Parathyroid adenoma (tissue), 2 donors: ENCODE measurements at regions not wholly inside any gene's neighbourhood (a gene's known extent, or its start where the extent isn't known, plus 50 kb on each side); places are given as distances from the start of the nearest gene placed in this dataset.

Source experiments
- H2AFZ ChIP-seq: fragments of 300-600 bp; sonication (generic); one replicate; pipeline ENCODE4 v1.7.0; 2017; ENCODE audit warnings: antibody characterized with exemption, mild to moderate bottlenecking
- H3K27ac ChIP-seq: fragments of 300-600 bp; sonication (generic); one replicate; pipeline ENCODE4 v1.7.0; 2017
- H3K27me3 ChIP-seq: fragments of 300-600 bp; sonication (generic); one replicate; pipeline ENCODE4 v1.7.0; 2017; ENCODE audit warnings: low read length; ENCODE audit not compliant: control insufficient read depth, insufficient read depth
- H3K36me3 ChIP-seq: fragments of 300-600 bp; sonication (generic); one replicate; pipeline ENCODE4 v1.7.0; 2017; ENCODE audit warnings: low read length; ENCODE audit not compliant: control insufficient read depth, insufficient read depth
- H3K4me1 ChIP-seq: fragments of 300-600 bp; sonication (generic); one replicate; pipeline ENCODE4 v1.7.0; 2017; ENCODE audit warnings: control low read depth
- H3K4me2 ChIP-seq: fragments of 300-600 bp; sonication (generic); one replicate; pipeline ENCODE4 v1.7.0; 2017; ENCODE audit warnings: low read length
- H3K4me3 ChIP-seq: fragments of 300-600 bp; sonication (generic); one replicate; pipeline ENCODE4 v1.7.0; 2017; ENCODE audit warnings: low read depth, low read length
- H3K79me2 ChIP-seq: fragments of 300-600 bp; sonication (generic); one replicate; pipeline ENCODE4 v1.7.0; 2017; ENCODE audit warnings: control low read depth
- H3K9ac ChIP-seq: fragments of 300-600 bp; sonication (generic); one replicate; pipeline ENCODE4 v1.7.0; 2017; ENCODE audit warnings: mild to moderate bottlenecking
- H3K9me3 ChIP-seq: fragments of 300-600 bp; sonication (generic); one replicate; pipeline ENCODE4 v1.7.0; 2017; ENCODE audit warnings: low read length; ENCODE audit not compliant: control insufficient read depth
- CTCF ChIP-seq: fragments of 300-600 bp; sonication (generic); IDR thresholded peaks from one replicate; pipeline ENCODE4 v1.7.0; 2017; ENCODE audit warnings: antibody characterized with exemption, mild to moderate bottlenecking
- donor health status: primary hyperparathyroidism.

GRCh38 chr7:124205526-124205925, 172.7 kb upstream of the TMEM229A start:
- no peaks in the 10 kb centered on the region for H3K36me3 ChIP-seq
- no peaks in the 10 kb centered on the region for H3K9me3 ChIP-seq
- no peak for TF ChIP-seq CTCF
- no peak overlapping the region for H3K9ac ChIP-seq
- H3K27ac ChIP-seq, result no peak overlapping the region
- no peak overlapping the region for H2AFZ ChIP-seq
- H3K27me3 ChIP-seq, result no peaks in the 10 kb centered on the region
- H3K4me1 ChIP-seq, result no peaks in the 10 kb centered on the region
- H3K4me3 ChIP-seq, result no peak overlapping the region
- no peaks in the 10 kb centered on the region for H3K79me2 ChIP-seq
- H3K4me2 ChIP-seq, result no peak overlapping the region

- Histone ChIP-seq H3K79me2 (no peaks in the 10 kb centered on the region), H3K9me3 (no peaks in the 10 kb centered on the region), H3K9ac (no peak overlapping the region), H3K4me2 (no peak overlapping the region), H3K36me3 (no peaks in the 10 kb centered on the region), H3K4me1 (no peaks in the 10 kb centered on the region), H3K27me3 (no peaks in the 10 kb centered on the region), H2AFZ (no peak overlapping the region), H3K4me3 (no peak overlapping the region), H3K27ac (no peak overlapping the region)
- TF ChIP-seq CTCF, result no peak
These were observed 169.7 kb upstream of the TMEM229A start for GRCh38 chr7:124202546-124202945.

GRCh38 chr7:124201768-124202349, 169.0 kb upstream of the TMEM229A start:
- Histone ChIP-seq H3K4me2 (no peak overlapping the region), H3K4me3 (no peak overlapping the region)

GRCh38 chr7:124196519-124196918, 163.7 kb upstream of the TMEM229A start:
- no peaks in the 10 kb centered on the region for H3K79me2 ChIP-seq

More at GRCh38 chr7:124201768-124202349, 169.0 kb upstream of the TMEM229A start:
- no peaks in the 10 kb centered on the region for H3K9me3 ChIP-seq
- no peak overlapping the region for H3K9ac ChIP-seq
- no peak overlapping the region for H2AFZ ChIP-seq
- H3K79me2 ChIP-seq, result no peaks in the 10 kb centered on the region
- no peaks in the 10 kb centered on the region for H3K36me3 ChIP-seq
- H3K4me1 ChIP-seq, result no peaks in the 10 kb centered on the region
- H3K27ac ChIP-seq, result no peak overlapping the region
- TF ChIP-seq CTCF, result no peak
- H3K27me3 ChIP-seq, result no peaks in the 10 kb centered on the region

More at GRCh38 chr7:124196519-124196918, 163.7 kb upstream of the TMEM229A start:
- Histone ChIP-seq H3K4me3 (no peak overlapping the region), H3K36me3 (no peaks in the 10 kb centered on the region), H2AFZ (no peak overlapping the region), H3K4me1 (no peaks in the 10 kb centered on the region), H3K9ac (no peak overlapping the region), H3K27me3 (no peaks in the 10 kb centered on the region), H3K9me3 (no peaks in the 10 kb centered on the region), H3K4me2 (no peak overlapping the region), H3K27ac (no peak overlapping the region)
- TF ChIP-seq CTCF, result no peak
